A549 (cell line): ENCODE measurements at regions not wholly inside any gene's neighbourhood (a gene's known extent, or its start where the extent isn't known, plus 50 kb on each side); places are given as distances from the start of the nearest gene placed in this dataset.
"Not testable (repeated sequence)": the region's sequence is repeated elsewhere in the genome, so short reads cannot be mapped to it uniquely, and the experiment has no call there.

ENCODE experiments used
- ATAC-seq, 2 experiments: fragments of 200-7000 bp in 1 of 2; fragments of >200 bp in 1 of 2; cut with Nextera tagmentation in 1 of 2; cut with Tn5 transposase in 1 of 2; 3 replicates each; pipeline versions ENCODE4 v1.8.0 to v1.9.1; 2018 to 2020; ENCODE audit warnings: mild to moderate bottlenecking in 1 of 2, moderate library complexity in 1 of 2
- CTCF ChIA-PET: fragments of 300-600 bp; sonication (Branson Sonifier 250); formaldehyde crosslinking; extraction: SDS; loops from one replicate; lab custom pipeline; 2021; ENCODE audit warnings: antibody characterized with exemption, inconsistent platforms; lab: Yijun Ruan, JAX
- POLR2A ChIA-PET: fragments of 350-600 bp; formaldehyde crosslinking; extraction: SDS; loops from one replicate; lab custom pipeline; 2021; ENCODE audit warnings: antibody characterized with exemption, inconsistent platforms; lab: Yijun Ruan, JAX
- DNase-seq, 2 experiments: peaks; one replicate each; pipeline versions ENCODE4 v3.0.0 to v3.0.0-alpha.2; 2011 to 2016; ENCODE audit warnings: low read depth in 1 of 2, low spot score in 1 of 2
- FAIRE-seq: peaks from 2 replicates; lab custom pipeline; 2011; peaks lifted over from hg19 to GRCh38; lab: Jason Lieb, UNC
- H3K27ac ChIP-seq, 2 experiments: fragments of >200 bp; sonication (Bioruptor Twin); formaldehyde crosslinking; 3 replicates each; pipeline ENCODE4 v1.5.1; 2016 to 2017
- H3K4me1 ChIP-seq: fragments of >200 bp; sonication (Bioruptor Twin); formaldehyde crosslinking; 3 replicates; pipeline ENCODE4 v1.6.1; 2016
- H3K4me2 ChIP-seq: fragments of >200 bp; sonication (Bioruptor Twin); formaldehyde crosslinking; 3 replicates; pipeline ENCODE4 v1.6.1; 2016
- H3K4me3 ChIP-seq: fragments of >200 bp; sonication (Bioruptor Twin); formaldehyde crosslinking; 3 replicates; pipeline ENCODE4 v1.5.1; 2016
- H3K9me3 ChIP-seq: fragments of >200 bp; sonication (Bioruptor Twin); formaldehyde crosslinking; 3 replicates; pipeline ENCODE4 v1.6.1; 2016
- BHLHE40 ChIP-seq: IDR thresholded peaks from 2 replicates; pipeline ENCODE4 v1.6.1; 2012; ENCODE audit warnings: low read depth, low read length, inconsistent platforms
- CBX2 ChIP-seq: fragments of 200-600 bp; sonication (generic); IDR thresholded peaks from 2 replicates; pipeline ENCODE4 v1.6.1; 2016; ENCODE audit warnings: low read depth, mild to moderate bottlenecking, borderline replicate concordance
- CBX8 ChIP-seq: fragments of 200-600 bp; sonication (generic); IDR thresholded peaks from 2 replicates; pipeline ENCODE4 v1.6.1; 2016
- ESRRA ChIP-seq: fragments of 150-350 bp; IDR thresholded peaks from 2 replicates; pipeline ENCODE4 v1.6.1; 2014; ENCODE audit warnings: mild to moderate bottlenecking, low read length, borderline replicate concordance
- GATA3 ChIP-seq: IDR thresholded peaks from 2 replicates; pipeline ENCODE4 v1.6.1; 2012; ENCODE audit warnings: borderline replicate concordance
- HEYL ChIP-seq: fragments of 250-450 bp; sonication (Bioruptor Pico); IDR thresholded peaks from 2 replicates; pipeline ENCODE4 v1.8.0; 2021; ENCODE audit warnings: mild to moderate bottlenecking, moderate library complexity
- HOXB5 ChIP-seq: fragments of 250-450 bp; sonication (Bioruptor Pico); IDR thresholded peaks from 2 replicates; pipeline ENCODE4 v1.5.0; 2020; ENCODE audit warnings: mild to moderate bottlenecking, moderate library complexity
- JUNB ChIP-seq: fragments of >200 bp; sonication (Bioruptor Twin); formaldehyde crosslinking; IDR thresholded peaks from 2 replicates; pipeline ENCODE4 v1.6.1; 2016
- POLR2AphosphoS2 ChIP-seq: conservative IDR thresholded peaks from 2 replicates; pipeline ENCODE4 v1.6.1; 2012; ENCODE audit warnings: low read length, improper control_type of control experiment, inconsistent platforms
- RAD21 ChIP-seq, 2 experiments: fragments of >200 bp in 1 of 2; sonication (Bioruptor Twin) in 1 of 2; formaldehyde crosslinking in 1 of 2; IDR thresholded peaks in 1 of 2; conservative IDR thresholded peaks in 1 of 2; 2 replicates in 1 of 2; 3 replicates in 1 of 2; pipeline ENCODE4 v1.6.1; 2012 to 2018; ENCODE audit warnings: inconsistent platforms in 1 of 2
- RCOR1 ChIP-seq: fragments of 150-350 bp; IDR thresholded peaks from 2 replicates; pipeline ENCODE4 v1.6.1; 2014; ENCODE audit warnings: antibody characterized with exemption, low read length, low read depth
- RFX5 ChIP-seq: fragments of 450-650 bp; IDR thresholded peaks from 2 replicates; pipeline ENCODE4 v1.7.1; 2014; ENCODE audit warnings: antibody characterized with exemption, mild to moderate bottlenecking, moderate library complexity
- SMC3 ChIP-seq: fragments of >200 bp; sonication (Bioruptor Twin); formaldehyde crosslinking; IDR thresholded peaks from 3 replicates; pipeline ENCODE4 v1.6.1; 2018; ENCODE audit warnings: inconsistent platforms
- TFCP2L1 ChIP-seq: fragments of 250-450 bp; sonication (Bioruptor Pico); IDR thresholded peaks from 2 replicates; pipeline ENCODE4 v1.5.0; 2021; ENCODE audit warnings: mild to moderate bottlenecking
- ZC3H11A ChIP-seq: fragments of 450-650 bp; IDR thresholded peaks from 2 replicates; pipeline ENCODE4 v1.6.1; 2014; ENCODE audit warnings: antibody characterized with exemption, mild to moderate bottlenecking
- WGBS: methylation state at CpG from one replicate; pipeline ENCODE4 v1.1.6; 2017; ENCODE audit errors: missing lambda C conversion rate; 5-methylcytosine and 5-hydroxymethylcytosine counted together
- TF ChIP-seq, protein P1 (sequence below): fragments of >200 bp; sonication (Bioruptor Twin); formaldehyde crosslinking; IDR thresholded peaks from 2 replicates; pipeline ENCODE4 v1.6.1; 2016
- TF ChIP-seq, protein P2 (sequence below): fragments of 450-650 bp; IDR thresholded peaks from 2 replicates; pipeline ENCODE4 v1.6.1; 2014; ENCODE audit warnings: antibody characterized with exemption
- TF ChIP-seq, protein P3 (sequence below): fragments of >200 bp; sonication (Bioruptor Twin); formaldehyde crosslinking; IDR thresholded peaks from 3 replicates; pipeline ENCODE4 v1.5.1; 2016

DNA sequence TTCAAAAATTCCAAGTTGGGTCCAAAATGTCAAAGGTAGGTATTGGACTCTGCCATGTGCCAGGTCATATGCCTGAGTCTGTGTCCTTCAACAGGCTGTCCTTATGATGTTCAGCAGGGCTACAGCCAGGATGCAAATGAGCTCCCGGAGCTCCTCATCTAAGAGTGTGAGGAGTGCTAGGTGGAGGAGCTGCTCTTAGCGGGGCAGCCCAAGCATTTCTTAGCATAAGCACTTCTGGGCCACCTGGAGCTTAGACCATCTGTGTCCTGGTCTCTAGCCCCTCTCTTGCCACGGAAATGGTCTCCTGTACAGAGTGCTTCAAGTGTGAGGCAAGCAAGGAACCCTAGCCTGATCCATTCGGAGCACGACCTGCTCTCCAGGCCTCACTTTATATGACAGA, 64.6 kb upstream of the PRR23C start:
- no peaks in the 10 kb centered on the region for H3K4me1 ChIP-seq
- no peak for DNase-seq
- no peaks in the 10 kb centered on the region for H3K9me3 ChIP-seq
- CTCF ChIA-PET, result interaction anchor here (0.8 to 1.5 kb wide), 2 partner anchors 173 to 220 kb away, joined by 3 read pairs; no protein-coding TSS in a partner anchor
- WGBS, result 49% methylated on average over 5 of the region's 5 CpGs
- no peak for FAIRE-seq
- no peak for TF ChIP-seq ZC3H11A
- no peak for TF ChIP-seq JUNB
- no peak for TF ChIP-seq HOXB5 (CRISPR knock-in tag)
- no peak for TF ChIP-seq CBX8
- TF ChIP-seq, protein P1, sequence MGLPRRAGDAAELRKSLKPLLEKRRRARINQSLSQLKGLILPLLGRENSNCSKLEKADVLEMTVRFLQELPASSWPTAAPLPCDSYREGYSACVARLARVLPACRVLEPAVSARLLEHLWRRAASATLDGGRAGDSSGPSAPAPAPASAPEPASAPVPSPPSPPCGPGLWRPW, result no peak
- TF ChIP-seq RCOR1, result no peak
- TF ChIP-seq SMC3, result no peak
- TF ChIP-seq POLR2AphosphoS2, result no peak
- POLR2A ChIA-PET, result no interaction called here
- ATAC-seq, result no peak
- H3K4me3 ChIP-seq, result no peak overlapping the region
- no peak overlapping the region for H3K4me2 ChIP-seq
- no peak overlapping the region for H3K27ac ChIP-seq

DNA sequence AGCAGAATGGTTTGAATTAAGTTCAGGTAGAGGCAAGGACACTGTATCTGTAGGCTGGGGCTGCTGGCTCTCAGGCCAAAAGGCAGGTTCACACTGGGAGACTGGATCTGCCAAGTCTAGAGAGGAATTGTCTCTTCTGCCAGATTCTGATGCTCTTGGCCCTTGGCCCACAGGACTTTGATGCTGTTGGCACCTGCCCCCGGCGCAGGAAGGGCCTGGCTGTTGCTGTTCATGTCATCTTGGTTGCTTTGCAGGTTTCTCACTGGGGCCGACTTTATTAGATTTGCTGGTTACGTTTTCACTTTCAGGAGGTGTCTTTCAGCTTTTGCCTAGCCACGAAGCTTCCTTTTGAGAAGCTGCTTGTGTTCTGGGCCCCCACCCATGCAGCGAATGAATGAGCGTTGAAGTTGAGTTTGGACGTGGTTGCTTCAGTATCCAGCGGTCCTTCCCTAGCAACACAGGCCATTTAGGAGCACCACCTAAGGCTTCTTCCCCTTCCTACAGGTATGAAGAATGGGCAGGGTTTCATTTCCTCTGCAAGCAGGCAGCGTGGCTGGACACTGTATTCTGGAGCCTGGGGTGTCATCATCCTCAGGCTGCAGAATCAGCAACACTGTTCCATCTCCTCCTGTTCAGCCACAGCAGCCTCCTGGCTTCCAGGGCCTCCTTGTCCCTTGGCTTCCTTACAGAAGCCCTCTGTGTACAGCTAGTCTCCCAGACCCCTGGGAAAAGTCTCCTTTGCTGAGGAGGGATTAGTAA, 65.6 kb upstream of the PRR23C start:
- TF ChIP-seq CBX2, result no peak
- no peak for TF ChIP-seq HOXB5 (CRISPR knock-in tag)
- TF ChIP-seq RFX5, result no peak
- TF ChIP-seq, protein P2, sequence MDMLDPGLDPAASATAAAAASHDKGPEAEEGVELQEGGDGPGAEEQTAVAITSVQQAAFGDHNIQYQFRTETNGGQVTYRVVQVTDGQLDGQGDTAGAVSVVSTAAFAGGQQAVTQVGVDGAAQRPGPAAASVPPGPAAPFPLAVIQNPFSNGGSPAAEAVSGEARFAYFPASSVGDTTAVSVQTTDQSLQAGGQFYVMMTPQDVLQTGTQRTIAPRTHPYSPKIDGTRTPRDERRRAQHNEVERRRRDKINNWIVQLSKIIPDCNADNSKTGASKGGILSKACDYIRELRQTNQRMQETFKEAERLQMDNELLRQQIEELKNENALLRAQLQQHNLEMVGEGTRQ, result no peak
- TF ChIP-seq GATA3, result no peak
- no peak for TF ChIP-seq TFCP2L1 (CRISPR knock-in tag)
- TF ChIP-seq HEYL (CRISPR knock-in tag), result no peak
- TF ChIP-seq BHLHE40, result no peak
- FAIRE-seq (no peak), ATAC-seq (no peak), DNase-seq (no peak)
- WGBS, result 52% methylated on average over 10 of the region's 10 CpGs
- POLR2A ChIA-PET, result no interaction called here
- no peak overlapping the region for H3K4me3 ChIP-seq
- CTCF ChIA-PET, result interaction anchor here (0.6 to 4.5 kb wide), 13 partner anchors 11 to 1192 kb away, joined by 3 to 87 read pairs (median 9); partner anchors contain the start of genes FOXL2 and FOXL2NB
- no peak overlapping the region for H3K27ac ChIP-seq
- H3K9me3 ChIP-seq, result no peaks in the 10 kb centered on the region
- H3K4me2 ChIP-seq, result no peak overlapping the region
- no peaks in the 10 kb centered on the region for H3K4me1 ChIP-seq

DNA sequence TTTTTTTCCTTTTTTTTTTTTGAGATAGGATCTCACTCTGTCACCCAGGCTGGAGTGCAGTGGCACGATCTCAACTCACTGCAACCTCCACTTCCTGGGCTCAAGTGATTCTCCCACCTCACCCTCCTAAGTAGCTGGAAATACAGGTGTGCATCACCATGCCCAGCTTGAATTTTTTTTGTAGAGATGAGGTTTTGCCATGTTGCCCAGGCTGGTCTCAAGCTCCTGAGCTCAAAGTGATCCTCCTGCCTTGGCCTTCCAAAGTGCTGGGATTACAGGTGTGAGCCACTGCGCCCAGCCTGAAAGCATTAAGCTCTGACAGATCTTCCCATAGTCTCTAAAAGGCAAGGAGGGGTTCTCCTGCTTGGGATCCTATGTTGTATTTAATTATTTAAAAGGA, 66.2 kb upstream of the PRR23C start:
- H3K9me3 ChIP-seq, ATAC-seq, H3K27ac ChIP-seq, H3K4me3 ChIP-seq, H3K4me1 ChIP-seq, FAIRE-seq, POLR2A ChIA-PET, H3K4me2 ChIP-seq, DNase-seq: not testable (repeated sequence)
- CTCF ChIA-PET, result interaction anchor here (0.6 to 4.5 kb wide), 19 partner anchors 10 to 1192 kb away, joined by 3 to 87 read pairs (median 6); partner anchors contain the start of genes FOXL2 and FOXL2NB
- WGBS, result 50% methylated on average over 2 of the region's 2 CpGs

DNA sequence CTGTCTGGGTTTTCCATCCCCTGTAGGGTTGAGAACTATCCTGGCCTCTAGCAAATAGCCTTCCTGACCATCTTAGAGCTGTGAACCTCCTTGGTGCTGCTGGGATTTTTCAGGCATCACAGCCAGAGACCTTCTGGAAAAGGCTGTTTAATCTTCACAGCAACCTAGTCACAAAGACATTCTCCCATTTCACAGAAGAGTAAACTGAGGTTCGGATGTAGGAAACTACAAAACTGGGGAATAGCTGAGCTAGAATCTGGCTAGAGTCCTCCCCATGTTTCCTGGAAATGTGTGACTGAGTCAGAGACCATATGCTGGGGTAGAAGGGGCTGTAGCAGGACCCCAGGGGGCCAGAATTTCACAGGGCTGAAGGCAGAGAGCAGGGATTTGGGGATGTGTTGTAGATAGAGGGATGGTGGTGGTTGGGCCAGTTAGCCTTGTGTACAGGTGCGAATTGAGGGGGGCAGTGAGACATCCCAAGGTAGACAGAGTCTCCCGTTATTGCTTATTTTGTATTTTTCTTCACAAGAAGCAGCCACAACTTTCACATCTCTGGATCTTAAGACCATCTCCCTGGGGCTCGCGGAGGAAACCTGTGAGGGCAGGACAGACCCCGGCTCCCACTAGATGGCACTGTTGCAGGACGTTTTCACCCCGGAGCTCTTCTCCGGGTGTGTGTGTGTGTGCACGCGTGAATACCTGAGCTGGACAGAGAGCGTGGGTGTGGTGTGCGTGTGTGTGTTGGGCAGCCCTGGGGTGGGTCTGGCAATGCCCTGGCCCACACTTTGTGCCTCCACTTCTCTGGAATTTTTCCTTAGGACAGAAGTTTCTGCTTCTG, 66.9 kb upstream of the PRR23C start:
- H3K27ac ChIP-seq, result peak overlapping the region in 1 of 2 experiments; percentile 47; a peak in 2 of 6 replicates
- peak; percentile 94 to 95 for ATAC-seq
- 0% methylated on average over 7 of the region's 13 CpGs for WGBS
- H3K4me1 ChIP-seq, result no peaks in the 10 kb centered on the region
- peak overlapping the region; percentile 58 for H3K4me2 ChIP-seq
- FAIRE-seq, result no peak
- TF ChIP-seq SMC3, result peak; percentile 83
- peak; percentile 76 for TF ChIP-seq RAD21 (conservative IDR thresholded peaks at IDR 0.05 in 1 of 2, IDR thresholded peaks at IDR 0.05 in 1 of 2)
- no peak for TF ChIP-seq ESRRA
- TF ChIP-seq, protein P3, sequence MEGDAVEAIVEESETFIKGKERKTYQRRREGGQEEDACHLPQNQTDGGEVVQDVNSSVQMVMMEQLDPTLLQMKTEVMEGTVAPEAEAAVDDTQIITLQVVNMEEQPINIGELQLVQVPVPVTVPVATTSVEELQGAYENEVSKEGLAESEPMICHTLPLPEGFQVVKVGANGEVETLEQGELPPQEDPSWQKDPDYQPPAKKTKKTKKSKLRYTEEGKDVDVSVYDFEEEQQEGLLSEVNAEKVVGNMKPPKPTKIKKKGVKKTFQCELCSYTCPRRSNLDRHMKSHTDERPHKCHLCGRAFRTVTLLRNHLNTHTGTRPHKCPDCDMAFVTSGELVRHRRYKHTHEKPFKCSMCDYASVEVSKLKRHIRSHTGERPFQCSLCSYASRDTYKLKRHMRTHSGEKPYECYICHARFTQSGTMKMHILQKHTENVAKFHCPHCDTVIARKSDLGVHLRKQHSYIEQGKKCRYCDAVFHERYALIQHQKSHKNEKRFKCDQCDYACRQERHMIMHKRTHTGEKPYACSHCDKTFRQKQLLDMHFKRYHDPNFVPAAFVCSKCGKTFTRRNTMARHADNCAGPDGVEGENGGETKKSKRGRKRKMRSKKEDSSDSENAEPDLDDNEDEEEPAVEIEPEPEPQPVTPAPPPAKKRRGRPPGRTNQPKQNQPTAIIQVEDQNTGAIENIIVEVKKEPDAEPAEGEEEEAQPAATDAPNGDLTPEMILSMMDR, result peak; percentile 54
- peak; percentile 43 to 50 for DNase-seq
- POLR2A ChIA-PET, result no interaction called here
- no peaks in the 10 kb centered on the region for H3K9me3 ChIP-seq
- no peak overlapping the region for H3K4me3 ChIP-seq
- CTCF ChIA-PET, result interaction anchor here (0.6 to 4.5 kb wide), 47 partner anchors 8 to 517 kb away, joined by 3 to 87 read pairs (median 3); partner anchors contain the start of genes CEP70, FOXL2 and FOXL2NB
